Thyroid gland (tissue), 4 donors: ENCODE measurements at regions not wholly inside any gene's neighbourhood (a gene's known extent, or its start where the extent isn't known, plus 50 kb on each side); places are given as distances from the start of the nearest gene placed in this dataset.

ENCODE experiments used
- DNase-seq, 2 donors: peaks; one replicate each; pipeline ENCODE4 v3.0.0-alpha.2; 2019
- H3K27ac ChIP-seq, 3 donors: fragments of 200-600 bp; sonication (generic); 1 replicate in 2 of 3; 2 replicates in 1 of 3; pipeline ENCODE4 v1.5.1; 2016 to 2019; ENCODE audit warnings: mild to moderate bottlenecking in 1 of 3, moderate library complexity in 1 of 3
- H3K27me3 ChIP-seq: fragments of 200-600 bp; sonication (generic); one replicate; pipeline ENCODE4 v1.5.1; 2019
- H3K36me3 ChIP-seq, 2 donors: fragments of 200-600 bp; sonication (generic); one replicate each; pipeline ENCODE4 v1.5.1; 2016 to 2019
- H3K4me1 ChIP-seq, 2 donors: fragments of 200-600 bp; sonication (generic); one replicate each; pipeline ENCODE4 v1.5.1; 2017 to 2019
- H3K4me3 ChIP-seq, 3 donors: fragments of 200-600 bp; sonication (generic); replicated peaks in 1 of 3; 1 replicate in 2 of 3; 2 replicates in 1 of 3; pipeline ENCODE4 v1.5.1; 2016; ENCODE audit warnings: mild to moderate bottlenecking in 1 of 3
- H3K9me3 ChIP-seq: fragments of 200-600 bp; sonication (generic); one replicate; pipeline ENCODE4 v1.5.1; 2017
- POLR2A ChIP-seq, 2 donors: fragments of 450-650 bp; IDR thresholded peaks; one replicate each; pipeline ENCODE4 v1.6.1; 2017; ENCODE audit warnings: antibody characterized with exemption in 2 of 2, mild to moderate bottlenecking in 2 of 2, moderate library complexity in 1 of 2
- WGBS, 2 donors: methylation state at CpG; one replicate each; pipeline ENCODE4 v1.1.5; 2017; 5-methylcytosine and 5-hydroxymethylcytosine counted together
- intact Hi-C: fragments of 100-400 bp; cut with DNase I; formaldehyde crosslinking; loops from one replicate; pipeline ENCODE4 v1.15.1; 2023
- TF ChIP-seq, protein P1 (sequence below), 6 experiments: fragments of 200-600 bp in 3 of 6; fragments of 450-650 bp in 3 of 6; sonication (generic) in 3 of 6; IDR thresholded peaks; one replicate each; pipeline ENCODE4 v1.5.1; 2016 to 2019; ENCODE audit warnings: antibody characterized with exemption in 6 of 6, mild to moderate bottlenecking in 2 of 6, inconsistent platforms in 1 of 6, moderate library complexity in 1 of 6

DNA sequence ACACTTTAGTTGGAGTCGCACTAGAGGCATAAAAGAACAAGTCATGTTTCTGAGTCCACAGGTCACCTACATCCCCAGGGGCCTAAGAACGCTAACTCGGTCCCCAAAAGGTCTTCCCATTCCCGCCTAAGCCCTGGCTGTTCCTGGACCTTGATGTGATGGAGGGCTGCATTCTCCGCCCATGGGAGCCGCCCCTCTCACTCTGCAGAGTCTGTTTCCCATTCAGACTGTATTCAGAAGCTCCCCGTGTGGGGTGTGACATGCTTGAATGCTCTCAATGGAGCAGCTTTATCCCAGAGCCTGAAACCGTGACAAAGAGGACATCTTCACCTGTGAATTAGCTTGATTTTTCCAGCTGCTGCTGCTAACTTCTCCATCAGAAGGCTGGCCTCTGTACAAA is 319.0 kb upstream of the KLHL29 start:
- DNase-seq = no peak
- Histone ChIP-seq H3K4me3 (no peak overlapping the region), H3K27me3 (no peaks in the 10 kb centered on the region), H3K9me3 (no peaks in the 10 kb centered on the region), H3K36me3 (no peaks in the 10 kb centered on the region), H3K4me1 (no peaks in the 10 kb centered on the region), H3K27ac (no peak overlapping the region)
- TF ChIP-seq POLR2A (IDR thresholded peaks at IDR 0.05) = no peak
- TF ChIP-seq, protein P1, sequence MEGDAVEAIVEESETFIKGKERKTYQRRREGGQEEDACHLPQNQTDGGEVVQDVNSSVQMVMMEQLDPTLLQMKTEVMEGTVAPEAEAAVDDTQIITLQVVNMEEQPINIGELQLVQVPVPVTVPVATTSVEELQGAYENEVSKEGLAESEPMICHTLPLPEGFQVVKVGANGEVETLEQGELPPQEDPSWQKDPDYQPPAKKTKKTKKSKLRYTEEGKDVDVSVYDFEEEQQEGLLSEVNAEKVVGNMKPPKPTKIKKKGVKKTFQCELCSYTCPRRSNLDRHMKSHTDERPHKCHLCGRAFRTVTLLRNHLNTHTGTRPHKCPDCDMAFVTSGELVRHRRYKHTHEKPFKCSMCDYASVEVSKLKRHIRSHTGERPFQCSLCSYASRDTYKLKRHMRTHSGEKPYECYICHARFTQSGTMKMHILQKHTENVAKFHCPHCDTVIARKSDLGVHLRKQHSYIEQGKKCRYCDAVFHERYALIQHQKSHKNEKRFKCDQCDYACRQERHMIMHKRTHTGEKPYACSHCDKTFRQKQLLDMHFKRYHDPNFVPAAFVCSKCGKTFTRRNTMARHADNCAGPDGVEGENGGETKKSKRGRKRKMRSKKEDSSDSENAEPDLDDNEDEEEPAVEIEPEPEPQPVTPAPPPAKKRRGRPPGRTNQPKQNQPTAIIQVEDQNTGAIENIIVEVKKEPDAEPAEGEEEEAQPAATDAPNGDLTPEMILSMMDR (IDR thresholded peaks at IDR 0.05) = no peak
- intact Hi-C loops = no loop called here
- WGBS, 2 donors = 50 to 67% methylated on average over 8 of the region's 8 CpGs

DNA sequence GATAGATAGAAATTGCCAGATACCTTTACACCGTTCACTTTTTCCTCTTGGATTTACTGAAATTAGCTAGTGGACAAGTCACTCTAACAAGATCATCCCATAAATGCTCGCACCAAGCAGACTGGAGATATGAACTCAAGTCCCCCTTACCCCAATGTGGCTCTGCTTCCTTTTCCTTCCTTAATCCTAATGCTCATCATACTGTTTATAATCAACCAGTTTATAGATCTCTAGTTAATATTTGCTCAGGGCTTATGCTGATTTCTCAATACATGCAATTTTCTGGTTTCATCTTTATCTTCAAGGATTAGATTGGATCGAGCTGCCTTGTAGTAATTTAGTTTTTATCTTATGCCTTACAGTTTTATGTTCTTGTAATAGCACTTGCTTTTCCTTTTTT is 318.3 kb upstream of the KLHL29 start:
- no peak overlapping the region for H3K4me3 ChIP-seq
- TF ChIP-seq POLR2A (IDR thresholded peaks at IDR 0.05) = no peak
- TF ChIP-seq, protein P1 (IDR thresholded peaks at IDR 0.05) = no peak
- H3K36me3 ChIP-seq = no peaks in the 10 kb centered on the region
- no peaks in the 10 kb centered on the region for H3K4me1 ChIP-seq
- no peak overlapping the region for H3K27ac ChIP-seq
- no peaks in the 10 kb centered on the region for H3K27me3 ChIP-seq
- no peak for DNase-seq
- WGBS, 2 donors = 90 to 93% methylated on average over 3 of the region's 3 CpGs
- intact Hi-C loops = no loop called here
- H3K9me3 ChIP-seq = no peaks in the 10 kb centered on the region

DNA sequence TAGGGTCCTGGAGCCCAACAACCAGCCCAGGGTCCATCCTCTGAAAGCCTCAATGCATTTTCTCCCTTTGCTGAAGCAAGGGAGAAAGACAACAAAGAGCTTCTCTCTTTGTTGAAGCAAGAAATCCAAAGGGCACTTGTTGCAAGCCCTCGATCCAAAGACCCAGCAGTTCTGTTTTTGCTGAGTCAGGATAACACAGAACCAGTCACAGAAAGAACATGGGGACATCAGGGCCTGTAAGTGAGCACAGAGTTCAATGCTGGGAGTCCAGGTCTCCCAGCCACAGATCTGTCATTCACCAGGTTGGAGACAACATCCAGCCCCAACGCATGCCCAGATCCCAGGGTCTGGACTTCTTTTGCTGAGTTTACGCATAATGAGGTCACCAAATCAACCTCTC is 315.8 kb upstream of the KLHL29 start:
- no peaks in the 10 kb centered on the region for H3K36me3 ChIP-seq
- H3K9me3 ChIP-seq = no peaks in the 10 kb centered on the region
- DNase-seq = no peak
- H3K27me3 ChIP-seq = no peaks in the 10 kb centered on the region
- no peaks in the 10 kb centered on the region for H3K4me1 ChIP-seq
- TF ChIP-seq, protein P1 (IDR thresholded peaks at IDR 0.05) = no peak
- TF ChIP-seq POLR2A (IDR thresholded peaks at IDR 0.05) = no peak
- intact Hi-C loops = no loop called here
- no peak overlapping the region for H3K4me3 ChIP-seq
- WGBS, 2 donors = 76 to 83% methylated on average over 3 of the region's 3 CpGs
- no peak overlapping the region for H3K27ac ChIP-seq

DNA sequence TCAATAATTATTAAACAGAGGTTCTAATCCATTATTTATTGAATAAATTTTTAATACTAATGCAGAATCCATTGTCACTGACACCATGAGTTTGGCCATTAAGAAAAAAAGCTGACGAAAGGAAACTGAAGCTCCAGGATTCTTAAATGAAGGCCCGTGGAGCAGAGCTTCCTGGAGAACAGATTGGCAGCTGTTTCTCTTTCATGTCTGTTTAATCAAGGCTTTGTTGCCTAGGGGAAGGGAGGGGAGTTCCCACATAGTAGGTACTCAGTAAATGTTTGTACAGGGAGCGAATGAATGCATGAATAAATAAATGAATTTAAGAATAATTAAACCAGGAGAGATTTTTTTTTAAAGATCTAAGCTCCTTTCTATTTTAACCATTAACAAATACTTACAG is 315.1 kb upstream of the KLHL29 start:
- intact Hi-C loops = no loop called here
- H3K4me1 ChIP-seq = no peaks in the 10 kb centered on the region
- H3K9me3 ChIP-seq = no peaks in the 10 kb centered on the region
- H3K27ac ChIP-seq = no peak overlapping the region
- no peak overlapping the region for H3K4me3 ChIP-seq
- TF ChIP-seq, protein P1 (IDR thresholded peaks at IDR 0.05) = no peak
- TF ChIP-seq POLR2A (IDR thresholded peaks at IDR 0.05) = no peak
- no peaks in the 10 kb centered on the region for H3K36me3 ChIP-seq
- WGBS, 2 donors = 25 to 33% methylated on average over 3 of the region's 3 CpGs
- no peak for DNase-seq
- H3K27me3 ChIP-seq = no peaks in the 10 kb centered on the region

DNA sequence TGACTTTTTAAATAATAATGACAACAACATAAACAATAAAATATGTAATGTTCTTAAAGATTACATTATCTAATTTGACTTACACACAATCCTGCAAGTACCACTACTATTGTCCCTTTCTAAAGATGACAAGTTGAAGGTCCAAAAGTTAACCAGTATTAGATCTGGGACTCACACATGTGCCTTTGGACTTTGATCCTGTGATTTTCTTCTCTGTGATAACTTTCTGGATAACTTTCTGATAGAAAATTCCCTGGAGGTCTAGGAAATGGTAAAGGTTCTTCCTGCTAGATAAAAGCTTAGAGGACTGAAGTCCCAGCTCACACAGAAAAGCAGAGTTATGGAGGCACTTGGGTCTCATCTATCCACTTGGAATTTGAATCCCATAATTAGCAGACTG is 311.9 kb upstream of the KLHL29 start:
- intact Hi-C loops = no loop called here
- no peak overlapping the region for H3K27ac ChIP-seq
- H3K9me3 ChIP-seq = no peaks in the 10 kb centered on the region
- no peak for DNase-seq
- H3K27me3 ChIP-seq = no peaks in the 10 kb centered on the region
- no peaks in the 10 kb centered on the region for H3K36me3 ChIP-seq
- no peak for TF ChIP-seq POLR2A (IDR thresholded peaks at IDR 0.05)
- TF ChIP-seq, protein P1 (IDR thresholded peaks at IDR 0.05) = no peak
- no peaks in the 10 kb centered on the region for H3K4me1 ChIP-seq
- no peak overlapping the region for H3K4me3 ChIP-seq
